Stimulated activated naive CD8-positive, alpha-beta T cell treated with anti-CD3 and anti-CD28 coated beads, Interleukin-15, amount 100 ng/mL, for 72 hours (primary cell): ENCODE measurements at regions not wholly inside any gene's neighbourhood (a gene's known extent, or its start where the extent isn't known, plus 50 kb on each side); places are given as distances from the start of the nearest gene placed in this dataset.

ENCODE experiments used
- ATAC-seq: fragments of 150-1000 bp; cut with Tn5 transposase; 2 replicates; pipeline ENCODE4 v1.10.0; 2021; ENCODE audit warnings: mild to moderate bottlenecking, moderate library complexity
- DNase-seq, 2 donors: peaks; one replicate each; pipeline ENCODE4 v3.0.0; 2021 to 2022
- H3K27ac Mint-ChIP-seq, 2 donors: one replicate each; pipeline ENCODE4 v1.8.0; 2022; ENCODE audit warnings: mild to moderate bottlenecking in 2 of 2, mixed read lengths in 2 of 2, moderate library complexity in 2 of 2
- H3K27me3 Mint-ChIP-seq: one replicate; pipeline ENCODE4 v1.8.0; 2022; ENCODE audit warnings: mixed read lengths
- H3K4me1 Mint-ChIP-seq: one replicate; pipeline ENCODE4 v1.8.0; 2022; ENCODE audit warnings: mild to moderate bottlenecking, mixed read lengths
- H3K4me3 Mint-ChIP-seq, 2 donors: one replicate each; pipeline ENCODE4 v1.8.0; 2022; ENCODE audit warnings: mild to moderate bottlenecking in 2 of 2, mixed read lengths in 2 of 2, moderate library complexity in 1 of 2
- H3K9me3 Mint-ChIP-seq, 2 donors: one replicate each; pipeline ENCODE4 v1.8.0; 2022; ENCODE audit warnings: mixed read lengths in 2 of 2

- Mint-ChIP-seq H3K4me3 (no peak overlapping the region), H3K4me1 (no peaks in the 10 kb centered on the region), H3K27ac (no peak overlapping the region), H3K9me3 (peaks cover 0 to 7% of the 10 kb centered on the region in 2 donors), H3K27me3 (peaks cover 47% of the 10 kb centered on the region)
- ATAC-seq: no peak
- DNase-seq: no peak
Observed at GRCh38 chr10:92773776-92774175, 74.5 kb upstream of the EXOC6 start.

DNA sequence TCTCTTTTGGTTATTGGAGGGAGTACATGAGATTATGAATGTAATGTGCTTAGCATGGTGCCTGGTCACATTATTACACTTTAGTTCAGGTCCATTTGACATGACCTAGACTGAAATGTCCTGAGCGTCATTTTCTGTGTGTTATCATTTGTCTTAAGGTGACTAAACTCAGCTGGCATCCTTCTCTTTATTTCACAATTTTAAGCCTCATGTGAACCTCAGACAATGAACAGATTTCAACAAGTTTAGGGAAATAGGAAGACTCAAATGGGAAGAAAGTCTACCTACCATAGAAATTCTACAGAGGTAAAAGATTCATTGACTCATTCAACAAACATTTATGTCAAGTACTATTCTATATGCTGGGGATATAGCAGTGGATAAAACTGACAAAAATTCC lies 70.2 kb upstream of the EXOC6 start:
- H3K27ac Mint-ChIP-seq: no peak overlapping the region
- H3K4me3 Mint-ChIP-seq: no peak overlapping the region
- no peaks in the 10 kb centered on the region for H3K4me1 Mint-ChIP-seq
- H3K9me3 Mint-ChIP-seq: no peaks in the 10 kb centered on the region
- peaks cover 39% of the 10 kb centered on the region for H3K27me3 Mint-ChIP-seq
- ATAC-seq (no peak), DNase-seq (no peak)

- DNase-seq: no peak
- no peaks in the 10 kb centered on the region for H3K9me3 Mint-ChIP-seq
- H3K4me3 Mint-ChIP-seq: no peak overlapping the region
- H3K27me3 Mint-ChIP-seq: peaks cover 8% of the 10 kb centered on the region
- H3K4me1 Mint-ChIP-seq: no peaks in the 10 kb centered on the region
- H3K27ac Mint-ChIP-seq: no peak overlapping the region
- ATAC-seq: no peak
Observed at GRCh38 chr10:92785118-92785517, 63.2 kb upstream of the EXOC6 start.

- Mint-ChIP-seq H3K4me1 (no peaks in the 10 kb centered on the region), H3K9me3 (no peaks in the 10 kb centered on the region), H3K27me3 (no peaks in the 10 kb centered on the region), H3K4me3 (no peak overlapping the region), H3K27ac (peak overlapping the region in 1 of 2 donors; percentile 63)
- DNase-seq: no peak
- no peak for ATAC-seq
Observed at GRCh38 chr10:92787557-92788152, 60.7 kb upstream of the EXOC6 start.

GRCh38 chr10:92789067-92789466 lies 59.3 kb upstream of the EXOC6 start:
- Mint-ChIP-seq H3K27me3 (peaks cover 8% of the 10 kb centered on the region), H3K4me1 (no peaks in the 10 kb centered on the region), H3K9me3 (no peaks in the 10 kb centered on the region), H3K27ac (no peak overlapping the region), H3K4me3 (no peak overlapping the region)
- DNase-seq: no peak
- ATAC-seq: no peak

- Mint-ChIP-seq H3K9me3 (no peaks in the 10 kb centered on the region), H3K4me1 (no peaks in the 10 kb centered on the region), H3K4me3 (no peak overlapping the region), H3K27ac (no peak overlapping the region), H3K27me3 (peaks cover 8% of the 10 kb centered on the region)
- DNase-seq: no peak
- no peak for ATAC-seq
Observed at GRCh38 chr10:92789786-92790185, 58.5 kb upstream of the EXOC6 start.

DNA sequence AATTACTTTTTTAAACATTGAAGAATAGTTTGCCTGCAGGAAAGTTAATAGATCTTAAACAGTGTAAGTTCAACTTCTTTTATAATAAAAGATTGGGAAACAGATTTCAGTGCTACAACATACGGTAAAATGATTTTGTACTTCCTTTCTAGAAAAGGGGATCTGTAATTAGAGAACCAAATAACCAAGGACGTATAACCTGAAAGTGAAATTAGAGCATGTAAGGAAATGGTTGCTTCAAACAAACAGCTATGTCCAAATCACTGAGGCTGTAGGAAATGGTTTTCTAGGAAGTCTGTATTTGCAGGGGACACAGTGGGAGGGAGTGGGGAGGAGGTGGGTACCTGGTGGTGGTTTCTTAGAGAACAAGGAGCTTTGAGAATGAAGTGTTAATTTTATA lies 57.9 kb upstream of the EXOC6 start:
- ATAC-seq (no peak), DNase-seq (no peak)
- no peak overlapping the region for H3K27ac Mint-ChIP-seq
- peaks cover 8% of the 10 kb centered on the region for H3K27me3 Mint-ChIP-seq
- no peak overlapping the region for H3K4me3 Mint-ChIP-seq
- no peaks in the 10 kb centered on the region for H3K9me3 Mint-ChIP-seq
- H3K4me1 Mint-ChIP-seq: no peaks in the 10 kb centered on the region

GRCh38 chr10:92792661-92793060 lies 55.7 kb upstream of the EXOC6 start:
- Mint-ChIP-seq H3K4me3 (no peak overlapping the region), H3K27me3 (peaks cover 20% of the 10 kb centered on the region), H3K9me3 (peaks cover 0 to 4% of the 10 kb centered on the region in 2 donors), H3K4me1 (no peaks in the 10 kb centered on the region), H3K27ac (no peak overlapping the region)
- no peak for DNase-seq
- no peak for ATAC-seq
